ENCODE measurements at regions not wholly inside any gene's neighbourhood (a gene's known extent, or its start where the extent isn't known, plus 50 kb on each side); places are given as distances from the start of the nearest gene placed in this dataset.

GRCh38 chr2:104240984-104241383 lies 612.9 kb upstream of the POU3F3 start:
- H3K4me3 ChIP-seq (ENCODE audit: control insufficient read depth, low read depth, low read length): no peak overlapping the region
- no peak for DNase-seq (ENCODE audit: low read depth)
- no peak for TF ChIP-seq CTCF (conservative IDR thresholded peaks at IDR 0.05; ENCODE audit: control insufficient read depth, insufficient read depth, low read depth, low read length)

GRCh38 chr2:104249629-104250028 lies 604.3 kb upstream of the POU3F3 start:
- no peak for TF ChIP-seq CTCF (conservative IDR thresholded peaks at IDR 0.05; ENCODE audit: control insufficient read depth, insufficient read depth, low read depth, low read length)
- DNase-seq (ENCODE audit: low read depth): no peak
- no peak overlapping the region for H3K4me3 ChIP-seq (ENCODE audit: control insufficient read depth, low read depth, low read length)

- no peak overlapping the region for H3K4me3 ChIP-seq (ENCODE audit: control insufficient read depth, low read depth, low read length)
- DNase-seq (ENCODE audit: low read depth): no peak
- no peak for TF ChIP-seq CTCF (conservative IDR thresholded peaks at IDR 0.05; ENCODE audit: control insufficient read depth, insufficient read depth, low read depth, low read length)
Observed at GRCh38 chr2:104250635-104251034, 603.3 kb upstream of the POU3F3 start.

GRCh38 chr2:104254017-104254416 lies 599.9 kb upstream of the POU3F3 start:
- no peak overlapping the region for H3K4me3 ChIP-seq (ENCODE audit: control insufficient read depth, low read depth, low read length)
- no peak for TF ChIP-seq CTCF (conservative IDR thresholded peaks at IDR 0.05; ENCODE audit: control insufficient read depth, insufficient read depth, low read depth, low read length)
- DNase-seq (ENCODE audit: low read depth): no peak

GRCh38 chr2:104262714-104263113 lies 591.2 kb upstream of the POU3F3 start:
- no peak for TF ChIP-seq CTCF (conservative IDR thresholded peaks at IDR 0.05; ENCODE audit: control insufficient read depth, insufficient read depth, low read depth, low read length)
- DNase-seq (ENCODE audit: low read depth): no peak
- H3K4me3 ChIP-seq (ENCODE audit: control insufficient read depth, low read depth, low read length): no peak overlapping the region

- no peak for TF ChIP-seq CTCF (conservative IDR thresholded peaks at IDR 0.05; ENCODE audit: control insufficient read depth, insufficient read depth, low read depth, low read length)
- DNase-seq (ENCODE audit: low read depth): no peak
- H3K4me3 ChIP-seq (ENCODE audit: control insufficient read depth, low read depth, low read length): no peak overlapping the region
Observed at GRCh38 chr2:104279646-104280045, 574.3 kb upstream of the POU3F3 start.

- H3K4me3 ChIP-seq (ENCODE audit: control insufficient read depth, low read depth, low read length): no peak overlapping the region
- TF ChIP-seq CTCF (conservative IDR thresholded peaks at IDR 0.05; ENCODE audit: control insufficient read depth, insufficient read depth, low read depth, low read length): no peak
- DNase-seq (ENCODE audit: low read depth): no peak
Observed at GRCh38 chr2:104280216-104280615, 573.7 kb upstream of the POU3F3 start.
